ENCODE measurements at regions not wholly inside any gene's neighbourhood (a gene's known extent, or its start where the extent isn't known, plus 50 kb on each side); places are given as distances from the start of the nearest gene placed in this dataset.

DNA sequence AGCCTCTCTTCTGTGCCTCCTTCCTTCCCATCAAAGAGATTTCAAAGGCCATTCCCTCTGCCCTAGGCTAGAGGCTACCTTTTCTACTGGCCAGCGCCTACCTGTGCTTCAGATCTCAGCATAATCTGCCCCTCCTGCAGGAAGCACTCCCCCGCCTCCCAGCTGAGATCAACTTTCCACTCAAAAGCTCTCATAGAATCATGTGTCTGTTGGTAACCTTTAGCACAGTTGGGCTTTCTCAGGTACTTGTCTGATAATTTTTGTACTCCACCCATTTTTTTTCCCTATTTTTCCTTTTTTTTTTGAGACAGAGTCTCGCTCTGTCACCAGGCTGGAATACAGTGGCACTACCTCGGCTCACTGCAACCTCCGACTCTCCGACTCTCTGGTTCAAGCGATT is 231.0 kb upstream of the PRSS58 start:
- no peak for TF ChIP-seq KAT7 (CRISPR knock-in tag; IDR thresholded peaks at IDR 0.05; ENCODE audit: borderline replicate concordance)
- no peak for TF ChIP-seq HMGA2 (CRISPR knock-in tag; IDR thresholded peaks at IDR 0.05)
- no peak for TF ChIP-seq AFF4 (CRISPR knock-in tag; IDR thresholded peaks at IDR 0.05; ENCODE audit: borderline replicate concordance)
- no peak for TF ChIP-seq ZBTB43 (CRISPR knock-in tag; IDR thresholded peaks at IDR 0.05)
- TF ChIP-seq, protein P1, sequence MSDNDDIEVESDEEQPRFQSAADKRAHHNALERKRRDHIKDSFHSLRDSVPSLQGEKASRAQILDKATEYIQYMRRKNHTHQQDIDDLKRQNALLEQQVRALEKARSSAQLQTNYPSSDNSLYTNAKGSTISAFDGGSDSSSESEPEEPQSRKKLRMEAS (CRISPR knock-in tag; IDR thresholded peaks at IDR 0.05) = no peak
- no peak for TF ChIP-seq ESRRA (CRISPR knock-in tag; IDR thresholded peaks at IDR 0.05; ENCODE audit: borderline replicate concordance)
- TF ChIP-seq, protein P2, sequence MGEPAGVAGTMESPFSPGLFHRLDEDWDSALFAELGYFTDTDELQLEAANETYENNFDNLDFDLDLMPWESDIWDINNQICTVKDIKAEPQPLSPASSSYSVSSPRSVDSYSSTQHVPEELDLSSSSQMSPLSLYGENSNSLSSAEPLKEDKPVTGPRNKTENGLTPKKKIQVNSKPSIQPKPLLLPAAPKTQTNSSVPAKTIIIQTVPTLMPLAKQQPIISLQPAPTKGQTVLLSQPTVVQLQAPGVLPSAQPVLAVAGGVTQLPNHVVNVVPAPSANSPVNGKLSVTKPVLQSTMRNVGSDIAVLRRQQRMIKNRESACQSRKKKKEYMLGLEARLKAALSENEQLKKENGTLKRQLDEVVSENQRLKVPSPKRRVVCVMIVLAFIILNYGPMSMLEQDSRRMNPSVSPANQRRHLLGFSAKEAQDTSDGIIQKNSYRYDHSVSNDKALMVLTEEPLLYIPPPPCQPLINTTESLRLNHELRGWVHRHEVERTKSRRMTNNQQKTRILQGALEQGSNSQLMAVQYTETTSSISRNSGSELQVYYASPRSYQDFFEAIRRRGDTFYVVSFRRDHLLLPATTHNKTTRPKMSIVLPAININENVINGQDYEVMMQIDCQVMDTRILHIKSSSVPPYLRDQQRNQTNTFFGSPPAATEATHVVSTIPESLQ (CRISPR knock-in tag; IDR thresholded peaks at IDR 0.05) = no peak
- no peak for TF ChIP-seq ZNF281 (CRISPR knock-in tag; IDR thresholded peaks at IDR 0.05)
- TF ChIP-seq ZNF232 (CRISPR knock-in tag; IDR thresholded peaks at IDR 0.05) = no peak
- TF ChIP-seq, protein P3, sequence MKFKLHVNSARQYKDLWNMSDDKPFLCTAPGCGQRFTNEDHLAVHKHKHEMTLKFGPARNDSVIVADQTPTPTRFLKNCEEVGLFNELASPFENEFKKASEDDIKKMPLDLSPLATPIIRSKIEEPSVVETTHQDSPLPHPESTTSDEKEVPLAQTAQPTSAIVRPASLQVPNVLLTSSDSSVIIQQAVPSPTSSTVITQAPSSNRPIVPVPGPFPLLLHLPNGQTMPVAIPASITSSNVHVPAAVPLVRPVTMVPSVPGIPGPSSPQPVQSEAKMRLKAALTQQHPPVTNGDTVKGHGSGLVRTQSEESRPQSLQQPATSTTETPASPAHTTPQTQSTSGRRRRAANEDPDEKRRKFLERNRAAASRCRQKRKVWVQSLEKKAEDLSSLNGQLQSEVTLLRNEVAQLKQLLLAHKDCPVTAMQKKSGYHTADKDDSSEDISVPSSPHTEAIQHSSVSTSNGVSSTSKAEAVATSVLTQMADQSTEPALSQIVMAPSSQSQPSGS (CRISPR knock-in tag; IDR thresholded peaks at IDR 0.05; ENCODE audit: borderline replicate concordance, low read depth) = no peak
- ChIA-PET POLR2A (no interaction called here), CTCF (interaction anchor here (0.8 to 1.6 kb wide), 6 partner anchors 10 to 322 kb away, joined by 3 to 4 read pairs (median 4); no protein-coding TSS in a partner anchor)
- H3K4me3 Mint-ChIP-seq = no peak overlapping the region
- ATAC-seq = no peak
- H3K27ac Mint-ChIP-seq = no peak overlapping the region
- no peaks in the 10 kb centered on the region for H3K27me3 Mint-ChIP-seq (ENCODE audit: low read depth)
- no peak for DNase-seq (ENCODE audit: low spot score)
- H3K9me3 Mint-ChIP-seq = no peaks in the 10 kb centered on the region
- peaks cover 7% of the 10 kb centered on the region; the same call in 1 of the 2 replicates for H3K4me1 Mint-ChIP-seq
- no peaks in the 10 kb centered on the region for H3K36me3 Mint-ChIP-seq

DNA sequence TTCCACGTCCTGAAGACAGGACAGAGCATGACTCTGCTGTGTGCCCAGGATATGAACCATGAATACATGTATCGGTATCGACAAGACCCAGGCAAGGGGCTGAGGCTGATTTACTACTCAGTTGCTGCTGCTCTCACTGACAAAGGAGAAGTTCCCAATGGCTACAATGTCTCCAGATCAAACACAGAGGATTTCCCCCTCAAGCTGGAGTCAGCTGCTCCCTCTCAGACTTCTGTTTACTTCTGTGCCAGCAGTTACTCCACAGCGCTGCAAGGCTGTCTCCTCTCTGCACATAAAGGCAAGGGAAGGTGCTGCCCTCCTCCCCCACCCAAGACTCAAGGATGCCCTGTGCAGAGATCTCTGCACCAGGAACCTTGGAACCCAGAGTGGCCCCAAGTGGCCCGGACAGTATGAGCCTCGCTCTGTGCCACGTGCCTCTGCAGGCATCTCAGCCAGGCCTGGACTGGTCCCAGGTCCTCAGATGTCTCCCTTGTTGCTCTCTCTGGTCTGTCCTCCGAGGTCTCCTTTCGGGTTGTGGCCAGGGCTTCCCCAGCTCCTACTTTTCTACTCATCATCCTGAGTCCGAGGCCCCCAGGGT is 230.3 kb upstream of the PRSS58 start:
- CTCF ChIA-PET = interaction anchor here (0.7 to 3.0 kb wide), 8 partner anchors 8 to 323 kb away, joined by 3 to 11 read pairs (median 4); no protein-coding TSS in a partner anchor
- POLR2A ChIA-PET = no interaction called here
- Mint-ChIP-seq H3K4me1 (peaks cover 9% of the 10 kb centered on the region; the same call in 1 of the 2 replicates), H3K4me3 (no peak overlapping the region), H3K27ac (no peak overlapping the region), H3K27me3 (ENCODE audit: low read depth) (no peaks in the 10 kb centered on the region), H3K9me3 (no peaks in the 10 kb centered on the region), H3K36me3 (no peaks in the 10 kb centered on the region)
- ATAC-seq (no peak), DNase-seq (ENCODE audit: low spot score) (no peak)
- TF ChIP-seq ZNF232 (CRISPR knock-in tag; IDR thresholded peaks at IDR 0.05) (no peak), FOXJ3 (CRISPR knock-in tag; IDR thresholded peaks at IDR 0.05; ENCODE audit: borderline replicate concordance) (no peak), GRHL2 (CRISPR knock-in tag; IDR thresholded peaks at IDR 0.05; ENCODE audit: insufficient replicate concordance, severe bottlenecking) (no peak), ERG (CRISPR knock-in tag; IDR thresholded peaks at IDR 0.05) (no peak), ELF4 (CRISPR knock-in tag; IDR thresholded peaks at IDR 0.05; ENCODE audit: low read depth) (no peak), E2F5 (CRISPR knock-in tag; IDR thresholded peaks at IDR 0.05) (no peak), CREB1 (CRISPR knock-in tag; IDR thresholded peaks at IDR 0.05) (no peak), NR2C2 (CRISPR knock-in tag; IDR thresholded peaks at IDR 0.05) (no peak)
- TF ChIP-seq, protein P4, sequence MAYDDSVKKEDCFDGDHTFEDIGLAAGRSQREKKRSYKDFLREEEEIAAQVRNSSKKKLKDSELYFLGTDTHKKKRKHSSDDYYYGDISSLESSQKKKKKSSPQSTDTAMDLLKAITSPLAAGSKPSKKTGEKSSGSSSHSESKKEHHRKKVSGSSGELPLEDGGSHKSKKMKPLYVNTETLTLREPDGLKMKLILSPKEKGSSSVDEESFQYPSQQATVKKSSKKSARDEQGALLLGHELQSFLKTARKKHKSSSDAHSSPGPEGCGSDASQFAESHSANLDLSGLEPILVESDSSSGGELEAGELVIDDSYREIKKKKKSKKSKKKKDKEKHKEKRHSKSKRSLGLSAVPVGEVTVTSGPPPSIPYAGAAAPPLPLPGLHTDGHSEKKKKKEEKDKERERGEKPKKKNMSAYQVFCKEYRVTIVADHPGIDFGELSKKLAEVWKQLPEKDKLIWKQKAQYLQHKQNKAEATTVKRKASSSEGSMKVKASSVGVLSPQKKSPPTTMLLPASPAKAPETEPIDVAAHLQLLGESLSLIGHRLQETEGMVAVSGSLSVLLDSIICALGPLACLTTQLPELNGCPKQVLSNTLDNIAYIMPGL (CRISPR knock-in tag; IDR thresholded peaks at IDR 0.05) = no peak
